HG02759 (cell line): ENCODE measurements at regions not wholly inside any gene's neighbourhood (a gene's known extent, or its start where the extent isn't known, plus 50 kb on each side); places are given as distances from the start of the nearest gene placed in this dataset.

Experiments used
- ATAC-seq: cut with Tn5 transposase; IDR thresholded peaks from one replicate; pipeline ENCODE4 v1.9.1; 2021; ENCODE audit warnings: mild to moderate bottlenecking, moderate library complexity; ENCODE audit not compliant: unreplicated experiment

GRCh38 chr5:119879446-119879845 is 250.1 kb downstream of the FAM170A start:
- no peak for ATAC-seq

GRCh38 chr5:119895066-119895465 is 265.7 kb downstream of the FAM170A start:
- no peak for ATAC-seq

- ATAC-seq, result no peak
Measured at GRCh38 chr5:119896826-119897536, 267.6 kb downstream of the FAM170A start.

GRCh38 chr5:119897537-119898370 is 268.4 kb downstream of the FAM170A start:
- no peak for ATAC-seq

GRCh38 chr5:119899981-119900380 is 270.6 kb downstream of the FAM170A start:
- no peak for ATAC-seq

- no peak for ATAC-seq
Measured at GRCh38 chr5:119902593-119902992, 273.2 kb downstream of the FAM170A start.

GRCh38 chr5:119913425-119913824 is 284.1 kb downstream of the FAM170A start:
- ATAC-seq, result no peak

GRCh38 chr5:119919279-119919678 is 289.9 kb downstream of the FAM170A start:
- no peak for ATAC-seq

- no peak for ATAC-seq
Measured at GRCh38 chr5:119926301-119926700, 296.9 kb downstream of the FAM170A start.

- no peak for ATAC-seq
Measured at GRCh38 chr5:119928974-119929373, 299.6 kb downstream of the FAM170A start.

GRCh38 chr5:119930490-119930889 is 301.1 kb downstream of the FAM170A start:
- no peak for ATAC-seq

GRCh38 chr5:119943148-119943547 is 313.8 kb downstream of the FAM170A start:
- ATAC-seq, result no peak

GRCh38 chr5:119945691-119946090 is 316.3 kb downstream of the FAM170A start:
- ATAC-seq, result no peak

GRCh38 chr5:119948162-119948561 is 318.8 kb downstream of the FAM170A start:
- ATAC-seq, result no peak

- ATAC-seq, result no peak
Measured at GRCh38 chr5:119949426-119949999, 320.2 kb downstream of the FAM170A start.

- no peak for ATAC-seq
Measured at GRCh38 chr5:119951330-119951934, 322.1 kb downstream of the FAM170A start.

GRCh38 chr5:119953474-119953873 is 324.1 kb downstream of the FAM170A start:
- ATAC-seq, result no peak

GRCh38 chr5:119954106-119954505 is 324.7 kb downstream of the FAM170A start:
- ATAC-seq, result no peak

- ATAC-seq, result no peak
Measured at GRCh38 chr5:119961993-119962392, 332.6 kb downstream of the FAM170A start.

GRCh38 chr5:119966028-119966427 is 336.7 kb downstream of the FAM170A start:
- no peak for ATAC-seq

GRCh38 chr5:119968690-119969089 is 339.3 kb downstream of the FAM170A start:
- ATAC-seq, result no peak
